ENCODE measurements at regions not wholly inside any gene's neighbourhood (a gene's known extent, or its start where the extent isn't known, plus 50 kb on each side); places are given as distances from the start of the nearest gene placed in this dataset.
"Not testable (repeated sequence)": the region's sequence is repeated elsewhere in the genome, so short reads cannot be mapped to it uniquely, and the experiment has no call there.

- H3K36me3 ChIP-seq (ENCODE audit: insufficient read depth, low read length, poor library complexity, severe bottlenecking): no peaks in the 10 kb centered on the region
- no peak overlapping the region for H3K4me3 ChIP-seq (ENCODE audit: low read depth, low read length, poor library complexity, severe bottlenecking)
- TF ChIP-seq CTCF (conservative IDR thresholded peaks at IDR 0.05; ENCODE audit: low read depth, low read length): no peak
- TF ChIP-seq EZH2 (IDR thresholded peaks at IDR 0.05; ENCODE audit: borderline replicate concordance, low read depth, low read length, poor library complexity, severe bottlenecking): no peak
- DNase-seq (ENCODE audit: low spot score): no peak
- peaks cover 4% of the 10 kb centered on the region for H3K4me1 ChIP-seq (ENCODE audit: insufficient read depth, low read length, poor library complexity, severe bottlenecking)
- no peaks in the 10 kb centered on the region for H3K9me3 ChIP-seq (ENCODE audit: low read depth, low read length, poor library complexity, severe bottlenecking)
- no peak overlapping the region for H3K27ac ChIP-seq (ENCODE audit: low read depth, low read length, poor library complexity, severe bottlenecking)
- intact Hi-C loops (cut with micrococcal nuclease; ENCODE audit: unreplicated experiment): no loop called here
- CTCF ChIA-PET: no interaction called here
- POLR2A ChIA-PET (ENCODE audit: low non-redundant PET): no interaction called here
- no TSS peak for BruUV-seq (replicated peaks)
- no peaks in the 10 kb centered on the region for H3K27me3 ChIP-seq (replicated peaks; ENCODE audit: insufficient read depth, low read depth, low read length, poor library complexity)
Measured at GRCh38 chr20:52302736-52303135, 111.2 kb upstream of the ZFP64 start.

- H3K9me3 ChIP-seq (ENCODE audit: low read depth, low read length, poor library complexity, severe bottlenecking); BruUV-seq (replicated peaks); H3K4me3 ChIP-seq (ENCODE audit: low read depth, low read length, poor library complexity, severe bottlenecking); DNase-seq (ENCODE audit: low spot score); H3K4me1 ChIP-seq (ENCODE audit: insufficient read depth, low read length, poor library complexity, severe bottlenecking); H3K27ac ChIP-seq (ENCODE audit: low read depth, low read length, poor library complexity, severe bottlenecking); H3K27me3 ChIP-seq (replicated peaks; ENCODE audit: insufficient read depth, low read depth, low read length, poor library complexity); POLR2A ChIA-PET (ENCODE audit: low non-redundant PET); CTCF ChIA-PET; intact Hi-C loops (cut with micrococcal nuclease; ENCODE audit: unreplicated experiment); H3K36me3 ChIP-seq (ENCODE audit: insufficient read depth, low read length, poor library complexity, severe bottlenecking): not testable (repeated sequence)
Measured at GRCh38 chr20:52302051-52302450, 110.5 kb upstream of the ZFP64 start.

- POLR2A ChIA-PET (ENCODE audit: low non-redundant PET): no interaction called here
- DNase-seq (ENCODE audit: low spot score): no peak
- H3K27me3 ChIP-seq (replicated peaks; ENCODE audit: insufficient read depth, low read depth, low read length, poor library complexity): no peaks in the 10 kb centered on the region
- no TSS peak for BruUV-seq (replicated peaks)
- H3K4me3 ChIP-seq (ENCODE audit: low read depth, low read length, poor library complexity, severe bottlenecking): no peak overlapping the region
- H3K9me3 ChIP-seq (ENCODE audit: low read depth, low read length, poor library complexity, severe bottlenecking): no peaks in the 10 kb centered on the region
- H3K4me1 ChIP-seq (ENCODE audit: insufficient read depth, low read length, poor library complexity, severe bottlenecking): peaks cover 10% of the 10 kb centered on the region
- intact Hi-C loops (cut with micrococcal nuclease; ENCODE audit: unreplicated experiment): no loop called here
- CTCF ChIA-PET: interaction anchor here (1.7 kb wide), 1 partner anchor 17 kb away, joined by 4 read pairs; no protein-coding TSS in a partner anchor
- TF ChIP-seq EZH2 (IDR thresholded peaks at IDR 0.05; ENCODE audit: borderline replicate concordance, low read depth, low read length, poor library complexity, severe bottlenecking) (no peak), CTCF (conservative IDR thresholded peaks at IDR 0.05; ENCODE audit: low read depth, low read length) (no peak)
- H3K27ac ChIP-seq (ENCODE audit: low read depth, low read length, poor library complexity, severe bottlenecking): no peak overlapping the region
- H3K36me3 ChIP-seq (ENCODE audit: insufficient read depth, low read length, poor library complexity, severe bottlenecking): no peaks in the 10 kb centered on the region
Measured at GRCh38 chr20:52295556-52295955, 104.0 kb upstream of the ZFP64 start.

- H3K4me3 ChIP-seq (ENCODE audit: low read depth, low read length, poor library complexity, severe bottlenecking): no peak overlapping the region
- TF ChIP-seq EZH2 (IDR thresholded peaks at IDR 0.05; ENCODE audit: borderline replicate concordance, low read depth, low read length, poor library complexity, severe bottlenecking) (no peak), CTCF (conservative IDR thresholded peaks at IDR 0.05; ENCODE audit: low read depth, low read length) (no peak)
- no peak for DNase-seq (ENCODE audit: low spot score)
- ChIA-PET CTCF (no interaction called here), POLR2A (ENCODE audit: low non-redundant PET) (no interaction called here)
- H3K27ac ChIP-seq (ENCODE audit: low read depth, low read length, poor library complexity, severe bottlenecking): no peak overlapping the region
- H3K27me3 ChIP-seq (replicated peaks; ENCODE audit: insufficient read depth, low read depth, low read length, poor library complexity): no peaks in the 10 kb centered on the region
- H3K9me3 ChIP-seq (ENCODE audit: low read depth, low read length, poor library complexity, severe bottlenecking): no peaks in the 10 kb centered on the region
- no TSS peak for BruUV-seq (replicated peaks)
- H3K4me1 ChIP-seq (ENCODE audit: insufficient read depth, low read length, poor library complexity, severe bottlenecking): peaks cover 20% of the 10 kb centered on the region
- intact Hi-C loops (cut with micrococcal nuclease; ENCODE audit: unreplicated experiment): no loop called here
- no peaks in the 10 kb centered on the region for H3K36me3 ChIP-seq (ENCODE audit: insufficient read depth, low read length, poor library complexity, severe bottlenecking)
Measured at GRCh38 chr20:52294106-52294628, 102.6 kb upstream of the ZFP64 start.
